ENCODE measurements at regions not wholly inside any gene's neighbourhood (a gene's known extent, or its start where the extent isn't known, plus 50 kb on each side); places are given as distances from the start of the nearest gene placed in this dataset.
"Not testable (repeated sequence)": the region's sequence is repeated elsewhere in the genome, so short reads cannot be mapped to it uniquely, and the experiment has no call there.

DNA sequence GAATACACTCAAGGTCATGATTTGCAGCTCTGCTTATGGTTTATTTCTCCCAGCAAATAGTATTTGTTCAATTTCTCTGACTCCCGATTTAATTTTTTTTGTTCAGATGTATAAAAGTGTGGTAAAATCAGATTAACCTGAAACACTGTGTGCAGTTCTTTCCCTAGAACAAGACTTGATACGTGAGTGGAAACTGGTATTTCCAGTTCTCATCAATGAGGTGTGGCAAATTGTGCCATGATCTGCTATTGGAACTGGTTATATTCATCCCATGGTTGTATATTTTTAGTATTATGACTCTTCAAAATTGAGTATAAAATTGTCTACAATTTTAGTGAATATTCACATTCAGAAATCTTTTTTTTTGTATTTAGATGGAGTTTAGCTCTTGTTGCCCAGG, 76.8 kb upstream of the IVNS1ABP start:
- no peak for DNase-seq

DNA sequence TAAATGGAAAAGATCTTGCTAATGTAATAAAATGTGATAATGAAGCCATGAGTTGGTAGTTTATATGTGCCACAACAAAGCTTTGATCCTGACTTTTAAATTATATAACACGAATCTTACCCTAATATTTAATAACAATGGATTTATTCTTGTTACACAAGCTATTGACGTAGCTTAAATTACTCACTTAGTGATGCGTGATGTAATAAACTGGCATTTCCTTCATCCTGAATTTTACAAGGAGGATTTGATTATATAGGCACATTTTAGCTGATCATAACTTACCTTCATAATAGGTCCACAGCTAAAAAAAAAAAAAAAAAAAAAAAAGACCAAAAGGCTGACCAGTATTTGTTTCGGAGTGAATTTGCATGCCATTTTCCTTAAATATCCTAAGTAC, 76.2 kb upstream of the IVNS1ABP start:
- DNase-seq = no peak

DNA sequence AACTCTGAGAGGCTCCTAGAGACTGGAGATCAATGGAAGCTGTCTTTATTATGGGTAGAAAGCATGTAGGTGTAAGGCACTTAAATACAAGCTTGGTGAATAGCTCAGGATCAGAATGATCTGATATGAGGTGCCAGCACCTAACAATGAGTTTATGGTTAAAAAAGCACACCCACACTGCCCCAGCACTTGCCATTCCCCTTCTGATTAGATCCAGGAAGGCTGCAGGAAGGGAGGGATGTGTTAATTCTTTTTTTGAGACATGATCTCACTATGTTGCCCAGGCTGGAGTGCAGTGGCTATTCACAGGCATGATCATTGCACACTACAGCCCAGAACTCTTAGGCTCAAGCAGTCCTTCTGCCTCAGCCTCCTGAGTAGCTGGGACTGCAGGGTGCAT, 71.8 kb upstream of the IVNS1ABP start:
- DNase-seq = no peak

DNA sequence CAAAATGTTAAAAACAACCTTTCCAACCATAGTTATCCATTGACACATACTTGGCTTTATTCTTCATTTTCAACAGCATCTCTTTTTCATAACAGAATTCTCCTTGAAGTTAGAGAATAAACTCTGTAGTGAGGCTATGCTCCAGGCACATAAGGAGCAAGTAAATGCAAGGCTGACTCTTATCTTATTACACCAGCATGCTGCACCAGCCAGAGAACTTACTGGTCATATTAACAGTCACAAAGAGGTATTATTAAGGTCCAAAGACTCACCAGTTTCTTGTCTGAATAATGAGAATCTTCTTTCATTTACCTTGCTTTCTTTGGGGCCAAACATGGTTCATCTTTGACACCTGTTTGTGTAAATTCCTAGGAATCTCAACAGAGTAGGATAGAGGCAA, 71.3 kb upstream of the IVNS1ABP start:
- no peak for DNase-seq

DNA sequence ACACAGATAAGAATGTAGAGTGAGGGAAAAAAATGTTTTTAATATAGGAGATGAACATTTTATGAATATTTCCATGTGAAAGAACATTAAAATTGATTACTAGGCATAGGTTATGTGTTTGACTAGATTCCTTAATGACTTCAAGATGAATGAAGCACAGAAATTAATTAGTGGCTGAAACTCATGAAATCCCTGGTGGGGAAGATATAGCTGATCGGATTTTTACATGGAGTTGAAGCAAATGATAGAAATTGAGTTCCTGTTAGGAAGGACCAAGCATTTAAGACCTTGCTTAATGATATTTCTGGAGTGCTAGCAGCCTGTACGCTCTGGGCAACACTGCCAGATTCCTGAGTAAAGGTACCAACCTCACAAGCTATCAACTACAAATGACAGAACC, 68.9 kb upstream of the IVNS1ABP start:
- no peak for DNase-seq

DNA sequence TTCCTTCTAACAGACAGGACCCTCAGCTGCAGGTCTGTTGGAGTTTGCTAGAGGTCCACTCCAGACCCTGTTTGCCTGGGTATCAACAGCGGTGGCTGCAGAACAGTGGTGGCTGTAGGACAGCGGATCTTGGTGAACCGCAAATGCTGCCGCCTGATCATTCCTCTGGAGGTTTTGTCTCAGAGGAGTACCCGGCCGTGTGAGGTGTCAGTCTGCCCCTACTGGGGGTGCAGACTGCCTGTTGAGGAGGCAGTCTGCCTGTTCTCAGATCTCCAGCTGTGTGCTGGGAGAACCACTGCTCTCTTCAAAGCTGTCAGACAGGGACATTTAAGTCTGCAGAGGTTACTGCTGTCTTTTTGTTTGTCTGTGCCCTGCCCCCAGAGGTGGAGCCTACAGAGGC, 66.8 kb upstream of the IVNS1ABP start:
- DNase-seq = not testable (repeated sequence)

DNA sequence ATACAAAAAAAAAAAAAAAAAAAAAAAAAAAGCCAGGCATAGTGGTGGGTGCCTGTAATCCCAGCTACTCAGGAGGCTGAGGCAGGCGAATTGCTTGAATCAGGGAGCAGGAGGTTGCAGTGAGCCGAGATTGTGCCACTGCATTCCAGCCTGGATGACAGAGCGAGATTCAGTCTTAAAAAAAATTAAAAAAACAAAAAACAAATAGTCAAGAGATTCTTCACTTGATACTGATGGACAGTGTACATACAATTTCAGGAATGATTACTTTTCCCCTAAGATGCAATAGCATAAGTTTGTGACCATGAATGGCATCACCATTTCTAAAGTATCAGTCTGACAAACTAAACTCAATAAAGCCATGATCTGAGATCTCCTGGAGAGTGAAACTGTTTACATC, 60.8 kb upstream of the IVNS1ABP start:
- DNase-seq = no peak

DNA sequence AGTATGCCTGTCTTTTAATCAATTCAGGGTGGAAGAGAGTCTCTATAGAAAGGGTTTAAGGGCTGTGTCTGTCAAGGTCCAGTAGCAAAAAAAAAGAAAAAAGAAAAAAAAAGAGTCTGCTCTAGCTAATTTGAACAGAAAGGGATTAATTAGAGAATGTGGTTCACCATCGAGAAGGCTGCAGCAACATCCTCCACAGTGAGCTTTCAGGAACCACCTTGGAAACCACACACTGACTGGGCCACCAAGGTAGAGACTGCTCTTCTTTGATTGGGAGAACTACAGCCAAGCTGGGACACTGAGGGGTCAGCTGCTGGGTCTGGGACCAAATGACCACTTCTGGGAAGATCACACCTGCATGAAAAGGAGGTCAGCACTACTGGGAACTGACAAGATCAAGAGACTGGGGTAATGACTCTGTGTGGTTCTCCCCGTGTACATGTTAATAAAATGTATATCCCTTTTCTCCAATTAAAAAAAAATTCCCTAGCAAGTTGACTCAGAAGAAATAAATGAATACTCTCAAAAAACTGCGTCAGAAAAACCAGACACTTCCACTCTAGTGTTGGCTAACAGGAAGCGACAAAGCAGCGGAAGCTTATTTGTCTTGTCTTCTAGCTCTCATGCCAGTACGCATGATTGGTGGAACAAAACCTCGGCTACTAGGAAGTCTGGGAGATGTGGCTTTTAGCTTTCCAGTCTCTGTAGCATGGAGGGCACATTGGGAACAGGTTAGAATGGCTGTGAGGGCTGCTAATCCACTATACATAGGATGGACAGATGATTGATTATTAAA, 60.0 kb upstream of the IVNS1ABP start:
- DNase-seq = no peak

DNA sequence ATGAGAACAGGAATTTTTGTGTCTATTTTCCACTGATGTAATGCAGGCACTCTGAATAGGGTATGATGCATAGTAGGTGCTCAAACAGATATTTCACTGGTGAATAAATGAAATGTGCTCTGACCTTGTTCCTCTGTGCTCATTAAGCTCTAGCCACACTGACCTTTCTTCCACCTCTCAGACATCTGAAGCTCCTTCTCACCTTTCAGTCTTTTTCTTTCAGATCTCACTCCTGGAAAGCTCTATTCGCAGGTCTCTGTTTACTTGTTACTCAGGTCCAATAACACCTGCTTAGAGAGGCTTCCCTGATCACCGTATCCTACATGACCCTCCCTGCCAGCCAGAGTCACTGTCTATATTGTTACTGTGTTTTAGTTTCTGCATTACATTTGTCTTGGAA, 59.2 kb upstream of the IVNS1ABP start:
- DNase-seq = no peak

DNA sequence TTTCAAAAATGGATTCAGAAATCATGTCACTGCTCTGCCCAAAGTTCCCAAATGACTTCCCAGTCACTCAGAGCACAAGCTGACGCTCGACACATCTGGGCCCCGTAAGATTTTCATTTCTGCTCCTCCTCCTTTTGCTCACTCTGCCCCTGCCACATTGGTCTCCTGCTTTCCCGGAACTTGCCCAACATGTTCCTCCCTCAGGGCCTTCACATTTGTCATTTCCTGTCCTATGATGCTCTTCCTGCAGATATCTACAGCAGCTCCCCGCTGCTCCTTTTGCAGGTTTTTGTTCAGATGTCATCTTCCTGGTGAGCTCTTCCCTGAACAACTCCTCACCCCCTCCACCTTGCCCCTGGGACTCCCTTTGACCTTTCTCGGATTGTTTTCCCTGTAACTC, 58.5 kb upstream of the IVNS1ABP start:
- DNase-seq = no peak

DNA sequence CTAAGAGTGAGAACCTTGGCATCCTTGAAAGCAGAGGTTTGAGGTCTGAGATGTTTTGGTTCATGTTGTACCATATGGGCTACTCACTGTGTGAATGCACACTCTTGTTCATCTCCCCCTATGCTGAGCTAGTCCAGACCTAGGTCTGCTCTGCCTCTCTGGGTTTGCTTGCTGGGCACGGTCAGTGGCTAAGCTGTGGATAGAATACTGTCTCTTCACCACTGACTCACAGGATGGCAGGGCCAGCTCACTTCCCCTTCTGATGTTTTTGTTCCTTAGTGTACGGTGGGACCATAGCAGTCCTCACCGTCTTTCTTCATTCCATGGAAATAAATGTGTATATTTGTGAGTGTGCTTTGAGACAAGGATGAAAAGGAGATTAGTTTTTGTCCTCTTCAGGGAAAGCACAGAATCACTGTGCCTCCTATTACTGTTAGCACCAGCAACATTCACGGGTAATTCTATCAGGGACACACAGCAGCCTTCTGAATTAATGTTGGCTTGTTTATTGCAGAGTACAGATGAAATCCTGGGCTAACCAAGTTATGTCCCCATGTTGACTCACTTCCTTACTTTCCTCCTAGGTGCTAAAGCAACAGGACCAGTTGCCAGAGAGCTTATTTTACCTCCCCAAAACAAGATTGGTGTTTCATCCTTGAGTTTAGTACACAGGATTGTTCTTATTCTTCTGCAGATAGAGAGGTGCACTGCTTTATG, 56.9 kb upstream of the IVNS1ABP start:
- DNase-seq = no peak

DNA sequence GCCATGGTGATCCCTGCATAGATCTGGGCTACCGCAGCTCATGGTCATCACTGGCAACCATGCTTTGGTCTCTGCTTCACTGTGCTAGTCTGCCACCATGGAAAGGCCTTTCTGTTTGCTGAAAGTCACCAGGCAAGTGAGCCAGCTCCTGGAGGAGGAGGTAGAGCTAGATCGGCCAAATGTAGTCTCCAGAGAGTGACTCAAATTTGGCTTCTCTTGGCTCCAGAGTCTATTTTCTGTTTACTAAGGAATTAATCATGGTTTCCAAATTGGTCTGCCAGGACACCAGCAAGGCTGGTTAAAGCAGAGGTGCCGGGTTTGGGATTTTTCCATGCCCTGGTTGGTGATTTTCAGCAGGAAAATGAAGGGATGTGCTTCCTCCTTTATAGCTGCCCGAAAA, 52.7 kb upstream of the IVNS1ABP start:
- no peak for DNase-seq

DNA sequence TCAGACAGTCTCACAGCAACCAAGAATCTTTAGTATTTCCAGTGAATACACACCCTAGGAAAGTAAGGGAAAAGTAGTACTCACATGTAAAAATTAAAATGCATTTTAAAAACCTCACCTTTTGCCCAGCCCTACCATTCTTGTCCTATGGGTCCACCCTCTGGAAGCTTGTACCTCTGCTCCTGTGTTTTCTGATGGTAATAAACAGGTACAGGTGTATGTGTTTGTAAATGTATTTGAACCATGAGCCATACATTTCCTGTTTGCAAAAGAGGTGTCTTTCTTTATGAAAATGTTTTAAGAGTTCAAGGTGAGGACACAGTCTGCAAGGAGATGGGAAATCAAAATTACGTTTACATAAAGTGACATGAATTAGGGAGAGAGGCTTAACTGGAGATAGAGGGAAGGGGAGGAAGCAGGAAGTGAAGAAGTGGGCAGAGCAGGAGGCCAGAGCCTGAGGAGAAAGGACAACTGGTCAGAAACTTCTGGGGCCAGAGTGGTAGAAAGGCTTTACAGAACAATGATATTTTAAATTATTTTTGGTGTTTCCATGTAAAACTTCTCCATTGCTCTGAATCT, 52.0 kb upstream of the IVNS1ABP start:
- no peak for DNase-seq

DNA sequence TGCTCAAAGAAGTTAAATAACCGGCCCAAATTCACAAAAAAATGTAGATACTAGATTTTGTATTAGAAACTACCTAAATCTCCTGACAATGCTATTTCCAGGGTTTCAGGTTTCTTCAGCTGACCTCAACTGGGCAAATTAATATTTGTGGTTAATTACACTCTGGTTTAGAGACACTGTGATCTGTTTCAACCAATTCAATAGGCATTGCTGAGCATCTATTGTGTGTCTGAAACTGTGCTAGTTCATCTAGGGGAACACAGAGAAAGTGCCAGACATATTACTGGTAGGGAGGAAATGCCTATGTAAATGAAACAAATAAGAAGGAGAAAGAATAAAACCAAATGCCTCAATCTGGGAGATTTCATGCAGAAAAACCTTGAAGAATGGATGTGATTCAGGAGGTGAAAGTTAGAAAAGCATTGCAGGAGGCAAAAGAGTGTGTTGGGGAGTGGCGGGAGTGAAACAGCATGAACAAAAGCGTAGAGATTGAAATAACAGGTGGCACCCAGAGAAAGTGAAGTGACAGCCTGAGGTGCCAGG, 51.3 kb upstream of the IVNS1ABP start:
- DNase-seq = no peak

DNA sequence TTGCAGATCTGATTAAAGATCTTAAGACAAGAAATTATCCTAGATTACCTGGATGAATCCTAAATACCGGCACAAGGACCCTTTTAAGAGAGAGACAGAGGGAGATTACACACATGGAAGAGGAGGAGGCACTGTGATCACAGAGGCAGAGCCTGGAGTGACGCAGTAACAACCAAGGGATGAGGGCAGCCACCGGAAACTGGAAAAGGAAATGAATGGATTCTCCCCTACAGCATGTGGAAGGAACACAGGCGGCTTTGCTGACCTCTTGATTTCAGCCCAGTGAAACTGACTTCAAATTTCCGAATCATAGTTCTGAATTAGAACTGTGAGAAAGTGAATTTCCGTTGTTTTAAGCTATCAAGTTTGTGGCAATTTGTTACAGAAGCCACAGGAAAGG, 50.2 kb upstream of the IVNS1ABP start:
- no peak for DNase-seq
